Osteoblast (primary cell): ENCODE measurements at regions not wholly inside any gene's neighbourhood (a gene's known extent, or its start where the extent isn't known, plus 50 kb on each side); places are given as distances from the start of the nearest gene placed in this dataset.

ENCODE experiments used
- DNase-seq: peaks from one replicate; pipeline ENCODE4 v3.0.0; 2011; ENCODE audit warnings: low spot score, mixed read lengths; ENCODE audit not compliant: insufficient read length; ENCODE audit errors: missing footprints
- H2AFZ ChIP-seq: 2 replicates; pipeline ENCODE4 v1.6.0; 2011; ENCODE audit warnings: mild to moderate bottlenecking, low read length
- H3K27ac ChIP-seq: 2 replicates; pipeline ENCODE4 v1.5.1; 2011; ENCODE audit warnings: mild to moderate bottlenecking, low read depth, low read length, moderate library complexity
- H3K27me3 ChIP-seq: 2 replicates; pipeline ENCODE4 v1.6.0; 2012; ENCODE audit warnings: mild to moderate bottlenecking, control low read depth, inconsistent platforms, low read length, moderate library complexity; ENCODE audit not compliant: insufficient read depth
- H3K36me3 ChIP-seq: 2 replicates; pipeline ENCODE4 v1.5.1; 2011; ENCODE audit warnings: mild to moderate bottlenecking, low read length, control low read depth, moderate library complexity; ENCODE audit not compliant: insufficient read depth
- H3K4me1 ChIP-seq: 2 replicates; pipeline ENCODE4 v1.5.1; 2011; ENCODE audit warnings: mild to moderate bottlenecking, low read length, control low read depth, moderate library complexity; ENCODE audit not compliant: insufficient read depth
- H3K4me2 ChIP-seq: 2 replicates; pipeline ENCODE4 v1.6.0; 2011; ENCODE audit warnings: mild to moderate bottlenecking, low read length; ENCODE audit not compliant: insufficient read depth
- H3K4me3 ChIP-seq: fragments of 200-600 bp; sonication (generic); 3 replicates; pipeline ENCODE4 v1.5.1; 2012; ENCODE audit warnings: mild to moderate bottlenecking, low read length, inconsistent platforms; ENCODE audit not compliant: insufficient read depth
- H3K79me2 ChIP-seq: 2 replicates; pipeline ENCODE4 v1.6.0; 2012; ENCODE audit warnings: mild to moderate bottlenecking, low read length, control low read depth, inconsistent platforms; ENCODE audit not compliant: insufficient read depth
- H3K9me3 ChIP-seq: 2 replicates; pipeline ENCODE4 v1.5.1; 2011; ENCODE audit warnings: low read depth, low read length, control low read depth
- H4K20me1 ChIP-seq: 2 replicates; pipeline ENCODE4 v1.6.0; 2012; ENCODE audit warnings: mild to moderate bottlenecking, low read length, control low read depth; ENCODE audit not compliant: insufficient read depth
- TF ChIP-seq, protein P1 (sequence below): IDR thresholded peaks from 2 replicates; pipeline ENCODE4 v1.5.1; 2011; ENCODE audit warnings: mild to moderate bottlenecking, low read depth, low read length, moderate library complexity; ENCODE audit errors: extremely low read depth

- no peak overlapping the region for H3K4me2 ChIP-seq
- H3K27me3 ChIP-seq: no peaks in the 10 kb centered on the region
- no peaks in the 10 kb centered on the region for H3K36me3 ChIP-seq
- no peak overlapping the region for H2AFZ ChIP-seq
- DNase-seq: peak; percentile 31
- H3K27ac ChIP-seq: no peak overlapping the region
- H3K79me2 ChIP-seq: no peaks in the 10 kb centered on the region
- H3K4me1 ChIP-seq: peaks cover 7% of the 10 kb centered on the region
- H3K9me3 ChIP-seq: no peaks in the 10 kb centered on the region
- TF ChIP-seq, protein P1, sequence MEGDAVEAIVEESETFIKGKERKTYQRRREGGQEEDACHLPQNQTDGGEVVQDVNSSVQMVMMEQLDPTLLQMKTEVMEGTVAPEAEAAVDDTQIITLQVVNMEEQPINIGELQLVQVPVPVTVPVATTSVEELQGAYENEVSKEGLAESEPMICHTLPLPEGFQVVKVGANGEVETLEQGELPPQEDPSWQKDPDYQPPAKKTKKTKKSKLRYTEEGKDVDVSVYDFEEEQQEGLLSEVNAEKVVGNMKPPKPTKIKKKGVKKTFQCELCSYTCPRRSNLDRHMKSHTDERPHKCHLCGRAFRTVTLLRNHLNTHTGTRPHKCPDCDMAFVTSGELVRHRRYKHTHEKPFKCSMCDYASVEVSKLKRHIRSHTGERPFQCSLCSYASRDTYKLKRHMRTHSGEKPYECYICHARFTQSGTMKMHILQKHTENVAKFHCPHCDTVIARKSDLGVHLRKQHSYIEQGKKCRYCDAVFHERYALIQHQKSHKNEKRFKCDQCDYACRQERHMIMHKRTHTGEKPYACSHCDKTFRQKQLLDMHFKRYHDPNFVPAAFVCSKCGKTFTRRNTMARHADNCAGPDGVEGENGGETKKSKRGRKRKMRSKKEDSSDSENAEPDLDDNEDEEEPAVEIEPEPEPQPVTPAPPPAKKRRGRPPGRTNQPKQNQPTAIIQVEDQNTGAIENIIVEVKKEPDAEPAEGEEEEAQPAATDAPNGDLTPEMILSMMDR: no peak
- no peaks in the 10 kb centered on the region for H4K20me1 ChIP-seq
- H3K4me3 ChIP-seq: no peak overlapping the region
These were observed 80.5 kb downstream of the CEBPB start for GRCh38 chr20:50271176-50271575.

- Histone ChIP-seq H3K9me3 (no peaks in the 10 kb centered on the region), H2AFZ (no peak overlapping the region), H3K79me2 (no peaks in the 10 kb centered on the region), H3K27ac (no peak overlapping the region), H4K20me1 (no peaks in the 10 kb centered on the region), H3K4me2 (no peak overlapping the region), H3K4me3 (no peak overlapping the region), H3K27me3 (no peaks in the 10 kb centered on the region), H3K36me3 (no peaks in the 10 kb centered on the region), H3K4me1 (peaks cover 7% of the 10 kb centered on the region)
- TF ChIP-seq, protein P1: no peak
- DNase-seq: peak; percentile 51
These were observed 81.0 kb downstream of the CEBPB start for GRCh38 chr20:50271612-50272011.

GRCh38 chr20:50272030-50272723 lies 81.5 kb downstream of the CEBPB start:
- DNase-seq: peak; percentile 68
- no peaks in the 10 kb centered on the region for H3K27me3 ChIP-seq
- H3K4me3 ChIP-seq: no peak overlapping the region
- H3K79me2 ChIP-seq: no peaks in the 10 kb centered on the region
- no peaks in the 10 kb centered on the region for H3K9me3 ChIP-seq
- H3K36me3 ChIP-seq: no peaks in the 10 kb centered on the region
- no peak overlapping the region for H3K27ac ChIP-seq
- H2AFZ ChIP-seq: no peak overlapping the region
- H3K4me2 ChIP-seq: no peak overlapping the region
- H4K20me1 ChIP-seq: no peaks in the 10 kb centered on the region
- TF ChIP-seq, protein P1: no peak
- peaks cover 3% of the 10 kb centered on the region for H3K4me1 ChIP-seq

DNA sequence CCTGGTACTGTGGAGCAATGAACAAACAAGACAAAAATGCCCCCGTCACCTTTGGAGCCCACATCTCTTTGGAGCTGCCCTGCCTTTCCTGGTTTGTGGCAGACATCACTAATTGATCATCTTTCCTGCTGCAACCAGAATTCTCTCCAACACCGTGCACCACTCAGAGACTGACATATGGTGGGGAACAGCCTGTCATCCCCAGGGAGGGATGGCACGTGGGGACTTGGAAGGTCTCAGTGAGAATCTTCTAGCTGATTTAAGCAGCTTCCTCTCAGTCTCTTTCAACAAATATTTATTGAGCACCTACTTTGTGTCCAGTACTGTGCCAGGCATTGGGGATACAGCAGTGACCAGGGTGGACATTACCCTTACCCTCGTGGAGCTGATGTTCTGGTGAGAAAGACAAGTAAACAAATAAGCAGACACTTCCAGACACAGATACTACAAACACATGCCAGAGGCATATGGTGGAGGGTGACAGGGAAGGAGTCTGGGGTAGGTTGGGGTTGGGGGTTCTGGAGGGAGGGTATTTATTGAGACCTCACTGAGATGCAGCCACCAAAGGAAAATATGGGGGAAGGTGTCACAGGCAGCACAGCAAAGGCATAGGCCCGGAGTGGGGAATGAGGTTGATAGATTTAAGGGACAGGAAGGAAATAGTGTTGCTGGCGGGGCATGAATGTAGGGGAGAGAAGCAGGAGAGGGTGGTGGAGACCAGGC lies 82.3 kb downstream of the CEBPB start:
- Histone ChIP-seq H4K20me1 (no peaks in the 10 kb centered on the region), H3K9me3 (no peaks in the 10 kb centered on the region), H3K27ac (no peak overlapping the region), H3K36me3 (no peaks in the 10 kb centered on the region), H3K4me2 (no peak overlapping the region), H3K4me1 (no peaks in the 10 kb centered on the region), H2AFZ (no peak overlapping the region), H3K27me3 (no peaks in the 10 kb centered on the region), H3K4me3 (no peak overlapping the region), H3K79me2 (no peaks in the 10 kb centered on the region)
- peak; percentile 23 for DNase-seq
- TF ChIP-seq, protein P1: no peak
